ENCODE measurements at regions not wholly inside any gene's neighbourhood (a gene's known extent, or its start where the extent isn't known, plus 50 kb on each side); places are given as distances from the start of the nearest gene placed in this dataset.

DNA sequence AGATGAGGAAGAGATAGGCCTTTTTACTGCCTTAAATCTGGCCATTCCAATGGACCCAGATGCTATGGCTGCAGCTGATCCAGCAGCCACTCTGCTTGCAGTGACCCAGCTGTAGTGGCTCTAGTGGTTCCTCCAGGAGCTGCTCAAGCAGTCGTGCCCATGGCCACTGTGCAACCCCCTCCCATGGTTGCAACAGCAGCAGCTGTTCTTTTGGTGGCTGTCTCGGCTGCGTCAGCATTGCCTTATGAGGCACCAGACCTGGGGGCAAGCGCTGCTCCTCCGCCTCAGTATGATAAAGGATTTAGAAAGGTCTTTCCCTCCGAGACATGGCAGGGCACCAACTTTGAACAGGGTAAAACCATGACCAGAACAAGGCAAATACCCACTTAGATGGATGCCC, 384.9 kb upstream of the DCC start:
- DNase-seq, result no peak

GRCh38 chr18:51957001-51957400, 383.0 kb upstream of the DCC start:
- no peak for DNase-seq

DNA sequence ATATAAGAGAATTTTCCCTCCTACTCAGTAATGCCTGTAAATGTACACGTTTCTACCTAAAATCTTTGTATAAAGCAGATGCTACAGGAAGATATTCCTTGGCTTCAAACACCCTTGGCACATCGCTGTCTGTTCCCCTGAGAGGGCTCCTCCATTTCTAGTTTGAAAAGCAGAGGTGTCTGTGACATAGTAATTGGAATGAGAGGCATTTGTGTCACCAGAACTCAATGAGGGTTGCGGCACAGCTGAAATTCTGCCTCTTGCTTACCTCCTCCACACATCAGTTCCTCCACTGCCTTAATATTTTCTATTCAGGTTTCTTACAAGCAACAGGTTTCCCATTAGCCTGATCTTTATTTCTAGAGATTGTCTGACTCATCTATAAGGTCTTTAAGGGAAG, 359.9 kb upstream of the DCC start:
- DNase-seq, result no peak

DNA sequence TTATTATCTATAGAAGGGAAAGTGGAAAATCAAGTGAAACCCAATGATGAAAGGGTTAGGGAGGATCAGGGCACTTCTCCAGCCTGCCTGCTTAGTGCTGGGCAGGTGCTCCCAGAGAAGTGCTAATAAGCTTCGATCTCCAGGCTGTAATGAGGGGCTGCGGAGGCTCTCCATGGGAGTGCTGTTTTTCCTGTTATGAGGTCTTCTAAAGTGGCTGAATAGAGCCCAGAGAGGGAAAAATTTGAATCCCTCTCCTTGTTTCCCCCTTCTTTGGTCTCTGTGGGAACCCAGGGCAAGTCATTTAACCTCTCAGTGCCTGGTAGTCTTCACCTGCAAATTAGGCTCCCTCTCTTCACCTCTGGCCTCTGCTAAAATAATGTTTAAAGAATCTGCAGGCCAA, 351.7 kb upstream of the DCC start:
- no peak for DNase-seq

DNA sequence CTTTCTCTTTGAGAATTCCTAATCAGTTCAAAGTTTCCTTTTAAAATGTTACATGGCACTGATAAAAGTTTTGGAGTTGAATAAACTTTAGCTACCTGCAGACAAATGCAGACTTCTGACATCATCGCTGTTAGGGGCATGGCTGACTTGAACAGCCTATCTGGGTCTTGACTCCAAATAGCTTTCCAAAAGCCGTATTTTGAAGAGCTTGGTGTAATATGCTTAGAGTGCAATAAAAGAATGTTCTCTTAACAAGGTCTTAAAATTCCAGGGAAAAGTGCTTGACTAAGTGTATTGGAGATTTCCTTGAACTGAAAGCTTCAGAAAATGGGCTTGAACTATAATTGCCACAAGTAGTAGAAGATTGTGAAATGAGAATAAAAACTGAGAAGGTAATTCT, 342.9 kb upstream of the DCC start:
- no peak for DNase-seq

DNA sequence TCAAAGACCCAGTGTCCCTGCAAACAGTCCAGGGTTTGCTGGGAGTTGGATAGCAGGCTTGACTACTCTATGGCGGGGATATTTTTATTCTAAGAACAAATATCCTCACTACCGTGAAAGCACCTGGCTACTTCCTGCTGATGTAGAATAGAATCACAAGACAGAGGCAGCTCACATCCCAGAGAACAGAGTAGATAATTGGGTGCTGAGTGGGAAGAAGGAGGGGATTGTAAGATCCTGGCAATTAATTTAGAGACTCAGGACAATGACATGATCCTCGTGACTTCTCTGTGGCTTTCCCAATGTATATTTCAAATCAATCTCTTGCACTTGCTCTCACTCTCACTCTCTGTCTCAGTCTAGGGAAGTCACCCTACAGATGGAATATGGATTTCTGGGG, 341.9 kb upstream of the DCC start:
- DNase-seq, result no peak

GRCh38 chr18:51998711-51999110, 341.3 kb upstream of the DCC start:
- DNase-seq, result no peak

DNA sequence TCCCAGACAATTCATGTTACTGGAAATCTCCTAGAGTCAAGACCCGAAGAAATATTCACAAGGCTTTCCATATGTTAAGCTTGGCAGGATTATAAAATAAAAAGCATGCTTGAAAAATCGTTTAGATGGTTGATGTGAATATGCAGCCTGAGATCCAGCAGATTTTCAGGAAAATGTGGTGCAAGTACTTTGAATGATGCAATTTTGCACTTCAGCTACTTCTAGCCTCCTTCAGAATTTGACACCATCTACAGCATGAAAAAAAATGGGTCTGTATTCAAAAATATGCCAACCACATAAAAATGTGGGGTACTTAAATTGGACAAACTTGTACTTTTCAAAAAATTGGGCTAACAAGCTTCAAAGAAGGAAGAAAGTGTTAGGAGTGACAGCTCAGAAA, 340.6 kb upstream of the DCC start:
- DNase-seq, result no peak

DNA sequence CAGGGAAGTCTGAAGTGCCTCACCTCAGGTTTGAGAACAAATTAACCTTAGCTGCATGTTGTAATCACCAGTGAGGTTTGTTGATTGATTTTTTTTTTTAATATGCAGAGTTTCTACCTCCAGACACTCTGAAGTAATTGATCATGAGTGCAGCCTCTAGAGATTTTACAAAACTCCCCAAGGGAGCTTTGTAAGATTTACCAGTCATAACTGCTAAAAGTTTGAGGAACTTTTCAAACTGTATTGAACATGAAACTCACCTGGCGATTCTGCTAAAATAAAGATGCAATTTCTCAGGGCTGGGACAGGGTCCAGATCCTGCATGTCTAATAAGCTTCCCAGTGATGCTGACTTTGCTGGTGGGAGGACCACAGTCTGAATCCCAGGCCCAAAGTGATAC, 339.6 kb upstream of the DCC start:
- DNase-seq, result no peak

DNA sequence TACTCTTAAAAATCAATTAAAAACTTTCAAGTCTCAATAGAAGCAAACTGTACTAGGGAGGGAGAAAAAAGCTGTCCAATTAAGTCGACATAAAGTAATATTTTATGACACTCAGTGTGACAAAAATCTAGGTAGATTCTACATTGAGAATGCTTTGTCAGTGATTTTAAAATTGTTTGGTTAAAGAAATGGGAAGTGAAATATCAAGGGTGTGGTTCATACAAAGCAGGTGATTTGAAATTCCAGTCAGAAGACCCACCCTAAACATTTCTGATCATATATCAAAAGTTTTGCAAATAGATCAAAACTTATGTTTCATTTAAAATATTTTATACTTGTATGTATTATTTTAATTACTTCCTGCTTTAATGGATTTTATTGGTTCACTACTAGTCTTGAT, 338.9 kb upstream of the DCC start:
- no peak for DNase-seq

DNA sequence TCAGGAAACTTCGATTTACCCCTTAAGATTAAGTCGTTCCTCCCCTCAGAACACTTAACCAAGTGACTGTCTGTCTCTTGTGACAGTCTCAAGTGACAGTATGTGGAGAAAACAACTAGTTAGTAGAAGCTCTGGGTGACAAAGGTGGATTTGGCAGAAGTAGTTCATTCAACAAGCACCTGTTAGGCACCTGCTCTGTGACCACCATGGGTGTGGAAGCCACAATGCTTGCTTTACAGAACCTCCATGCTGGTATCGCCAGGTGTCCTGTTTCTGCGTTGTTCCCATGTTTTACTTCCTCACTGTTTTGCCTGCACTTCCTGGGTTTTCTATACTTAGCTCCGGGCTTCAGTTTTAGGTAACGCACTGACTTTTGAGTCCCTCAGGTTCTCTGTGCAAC, 337.4 kb upstream of the DCC start:
- DNase-seq, result no peak

- no peak for DNase-seq
These were observed 332.9 kb upstream of the DCC start for GRCh38 chr18:52007105-52007504.

GRCh38 chr18:52008330-52008729, 331.7 kb upstream of the DCC start:
- DNase-seq, result no peak

DNA sequence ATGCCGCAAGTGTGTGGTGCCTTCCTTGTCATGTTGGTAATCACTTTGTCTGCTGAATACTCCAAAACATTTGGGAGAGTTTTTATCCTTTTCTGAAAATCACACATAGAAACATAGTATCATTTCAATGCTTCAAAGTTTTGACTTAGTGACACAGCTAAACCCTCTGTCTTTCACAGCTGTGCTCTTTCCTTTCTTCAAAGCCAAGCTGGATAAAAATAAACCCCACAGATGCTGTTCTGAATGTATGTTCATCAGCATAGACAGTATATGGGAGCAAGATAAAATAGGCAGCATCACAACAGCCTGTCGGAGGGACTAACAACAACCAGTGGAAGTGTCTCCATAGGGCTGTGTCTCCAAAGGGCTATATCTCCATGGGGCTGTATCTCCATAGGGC, 331.3 kb upstream of the DCC start:
- no peak for DNase-seq

DNA sequence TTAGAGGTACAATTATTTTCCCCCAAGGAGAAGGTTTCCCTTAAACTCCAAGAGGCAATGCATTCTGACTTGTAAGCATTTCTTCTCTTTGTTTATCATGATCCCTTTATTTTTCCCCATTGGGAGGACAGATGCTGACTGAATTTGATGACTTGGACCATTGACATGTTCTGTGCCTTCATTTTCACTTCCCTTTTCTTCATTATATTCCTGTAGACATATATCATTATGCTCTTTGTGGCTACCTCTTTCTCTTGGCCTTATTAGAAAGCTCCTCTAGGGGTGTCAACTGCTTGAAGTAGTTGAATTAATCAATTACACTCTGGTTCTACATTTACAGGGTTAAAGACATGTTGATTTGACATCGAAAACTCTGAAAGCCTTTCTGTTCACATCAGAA, 330.0 kb upstream of the DCC start:
- DNase-seq, result no peak

DNA sequence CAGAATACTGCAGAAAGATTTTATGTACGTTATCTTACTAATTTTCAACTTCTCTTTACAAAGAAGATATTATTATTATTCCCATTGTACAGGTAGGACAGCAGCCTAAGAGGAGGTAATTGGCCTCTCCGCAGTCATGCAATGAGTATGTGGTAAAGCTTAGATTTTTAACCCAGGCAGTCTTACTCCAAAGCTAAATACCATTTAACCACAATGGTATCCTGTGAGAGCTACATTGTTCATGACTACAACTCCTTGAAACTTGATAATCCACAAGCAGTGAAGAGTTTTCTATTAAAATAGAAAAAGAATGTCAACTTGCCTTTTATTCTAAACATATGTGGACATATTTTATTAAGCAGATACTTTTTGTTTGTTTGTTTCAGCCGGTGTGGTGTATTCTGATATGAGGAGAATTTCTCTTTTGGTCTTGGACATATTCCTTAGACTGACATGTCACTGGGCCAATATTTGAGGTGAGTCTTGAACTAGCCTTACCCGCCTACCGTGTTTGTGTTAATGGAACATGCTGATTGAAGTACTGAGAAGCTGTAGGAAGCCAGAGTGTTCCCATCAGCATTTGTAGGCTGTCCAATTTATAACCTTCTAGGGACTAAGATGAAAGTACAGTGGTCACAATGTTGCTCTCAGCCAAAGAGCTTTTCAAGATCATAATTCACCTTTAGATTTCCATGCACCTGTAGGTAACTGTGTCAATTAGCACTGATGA, 293.9 kb upstream of the DCC start:
- DNase-seq, result peak; percentile 12

DNA sequence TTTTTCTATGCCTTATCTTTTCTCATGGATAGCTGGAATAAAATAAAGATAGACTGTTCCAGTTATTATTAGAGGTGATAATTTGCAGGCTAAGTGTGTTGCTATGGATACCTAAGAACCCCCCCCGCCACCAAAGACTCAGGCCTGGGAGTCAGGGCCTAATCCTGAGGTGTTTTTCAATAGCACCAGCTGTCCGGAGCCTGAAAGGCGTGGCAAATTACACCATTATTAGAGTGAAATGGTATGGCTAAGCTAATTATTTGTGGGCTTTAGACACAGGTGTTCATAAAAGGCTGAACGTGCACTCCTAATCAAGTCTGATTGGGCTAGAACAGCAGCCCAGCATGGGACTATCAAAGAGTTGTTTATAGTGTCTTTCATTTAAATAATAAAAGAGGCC, 293.2 kb upstream of the DCC start:
- DNase-seq, result no peak

DNA sequence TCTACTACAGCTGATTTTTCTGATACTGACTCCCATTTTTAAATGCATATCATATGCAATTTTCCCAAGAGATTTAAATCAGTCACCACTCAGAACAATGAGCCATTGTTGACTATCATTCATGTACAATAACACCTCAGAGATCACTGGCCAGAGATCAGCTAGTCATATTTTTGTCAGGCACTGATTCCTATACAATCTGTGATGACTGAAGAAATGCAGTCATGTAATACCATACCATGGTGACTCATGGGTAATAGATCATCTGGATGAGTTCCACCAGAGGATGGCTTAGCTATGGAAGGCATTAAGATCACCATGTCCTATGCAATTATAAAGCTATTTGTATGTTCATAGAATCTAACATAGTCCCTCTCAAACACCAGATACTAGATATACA, 285.7 kb upstream of the DCC start:
- peak; percentile 31 for DNase-seq

GRCh38 chr18:52060607-52061304, 279.2 kb upstream of the DCC start:
- DNase-seq, result no peak

DNA sequence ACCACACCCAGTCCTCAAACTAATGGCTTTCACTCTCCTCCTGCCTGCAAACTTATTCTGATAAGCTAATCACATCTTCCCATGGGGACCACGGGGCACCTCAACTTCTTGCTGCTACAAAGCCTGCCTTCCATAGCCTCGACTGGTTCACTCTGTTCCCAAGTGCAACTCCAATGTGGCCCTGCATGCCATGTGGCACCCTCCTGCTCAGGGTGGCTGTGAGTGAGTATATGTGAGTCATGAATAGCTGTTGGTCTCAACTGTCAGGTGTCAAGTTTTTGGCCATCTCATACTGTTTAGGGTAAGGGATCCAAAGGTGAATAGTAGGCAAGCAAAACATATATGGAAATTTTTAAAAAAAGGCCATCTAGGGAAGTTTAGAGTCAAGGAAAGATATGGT, 276.1 kb upstream of the DCC start:
- no peak for DNase-seq

- no peak for DNase-seq
These were observed 270.8 kb upstream of the DCC start for GRCh38 chr18:52069201-52069600.

DNA sequence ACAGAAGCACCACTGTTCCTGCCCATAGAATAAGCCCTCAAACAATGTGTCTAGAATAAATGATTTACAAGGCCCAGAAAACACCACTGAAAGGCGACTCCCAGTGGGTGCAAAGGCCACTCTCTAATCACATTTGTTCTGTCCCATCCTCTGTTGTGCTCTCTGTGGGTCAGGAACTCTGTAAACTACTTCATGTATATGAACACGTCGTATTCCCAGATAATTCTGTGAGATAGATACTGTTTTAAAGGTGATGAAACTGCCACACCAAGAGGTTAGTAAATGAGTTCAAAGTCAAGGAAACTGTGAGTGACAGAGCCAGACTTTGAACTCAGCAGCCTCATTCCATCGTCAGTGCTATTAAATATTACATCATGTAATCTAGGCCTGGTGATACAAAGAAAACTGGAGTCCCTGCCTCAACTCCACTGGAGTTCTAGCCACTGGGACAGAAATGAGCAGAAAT, 269.7 kb upstream of the DCC start:
- no peak for DNase-seq

GRCh38 chr18:52077251-52077983, 262.6 kb upstream of the DCC start:
- no peak for DNase-seq

DNA sequence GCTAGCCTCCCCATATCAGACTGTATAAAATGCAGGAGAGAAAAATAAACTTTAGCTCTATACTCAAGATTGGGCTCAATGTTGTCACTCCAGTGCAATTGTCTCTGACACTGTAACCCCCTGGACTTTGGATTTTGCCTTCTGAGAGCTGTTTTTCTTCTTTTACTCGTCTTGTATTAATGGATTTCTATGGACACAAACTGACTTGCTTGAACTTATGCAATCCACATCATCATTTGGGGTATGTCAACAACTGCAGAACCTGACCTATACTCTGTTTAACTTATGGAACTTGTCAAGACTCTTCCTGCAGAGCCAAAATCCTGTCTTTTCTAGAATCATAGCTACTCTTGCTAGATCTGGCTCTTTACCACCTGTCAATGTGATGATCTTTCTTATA, 257.8 kb upstream of the DCC start:
- no peak for DNase-seq
